RWPE2 (cell line): ENCODE measurements at regions not wholly inside any gene's neighbourhood (a gene's known extent, or its start where the extent isn't known, plus 50 kb on each side); places are given as distances from the start of the nearest gene placed in this dataset.

Experiments used
- ATAC-seq: fragments of 200-7000 bp; cut with Tn5 transposase; 3 replicates; pipeline ENCODE4 v1.9.1; 2021; ENCODE audit warnings: low read depth
- DNase-seq: peaks from one replicate; pipeline ENCODE4 v3.0.0-alpha.2; 2020; ENCODE audit warnings: low spot score
- H3K27ac ChIP-seq: fragments of 450-650 bp; 2 replicates; pipeline ENCODE4 v1.5.1; 2017; ENCODE audit warnings: mild to moderate bottlenecking; ENCODE audit not compliant: poor library complexity, severe bottlenecking
- H3K27me3 ChIP-seq: fragments of 250-450 bp; sonication (Bioruptor Pico); 2 replicates; pipeline ENCODE4 v1.5.1; 2021; ENCODE audit warnings: mild to moderate bottlenecking, moderate library complexity; ENCODE audit not compliant: insufficient read depth, poor library complexity, severe bottlenecking
- H3K36me3 ChIP-seq: fragments of 250-450 bp; sonication (Bioruptor Pico); 2 replicates; pipeline ENCODE4 v1.5.1; 2020; ENCODE audit warnings: low read depth, mild to moderate bottlenecking, moderate library complexity
- H3K4me1 ChIP-seq: fragments of 250-450 bp; sonication (Bioruptor Pico); 2 replicates; pipeline ENCODE4 v1.5.1; 2021; ENCODE audit warnings: mild to moderate bottlenecking, moderate library complexity; ENCODE audit not compliant: insufficient read depth, poor library complexity, severe bottlenecking
- H3K4me3 ChIP-seq: fragments of 250-450 bp; sonication (Bioruptor Pico); 2 replicates; pipeline ENCODE4 v1.5.1; 2021; ENCODE audit warnings: mild to moderate bottlenecking, moderate library complexity; ENCODE audit not compliant: severe bottlenecking
- H3K9me3 ChIP-seq: fragments of 250-450 bp; sonication (Bioruptor Pico); 2 replicates; pipeline ENCODE4 v1.5.1; 2021; ENCODE audit warnings: mild to moderate bottlenecking, moderate library complexity; ENCODE audit not compliant: severe bottlenecking
- TF ChIP-seq, protein P1 (sequence below): fragments of 450-650 bp; IDR thresholded peaks from one replicate; pipeline ENCODE4 v1.5.1; 2017; ENCODE audit warnings: mild to moderate bottlenecking, moderate library complexity; ENCODE audit not compliant: poor library complexity, severe bottlenecking

DNA sequence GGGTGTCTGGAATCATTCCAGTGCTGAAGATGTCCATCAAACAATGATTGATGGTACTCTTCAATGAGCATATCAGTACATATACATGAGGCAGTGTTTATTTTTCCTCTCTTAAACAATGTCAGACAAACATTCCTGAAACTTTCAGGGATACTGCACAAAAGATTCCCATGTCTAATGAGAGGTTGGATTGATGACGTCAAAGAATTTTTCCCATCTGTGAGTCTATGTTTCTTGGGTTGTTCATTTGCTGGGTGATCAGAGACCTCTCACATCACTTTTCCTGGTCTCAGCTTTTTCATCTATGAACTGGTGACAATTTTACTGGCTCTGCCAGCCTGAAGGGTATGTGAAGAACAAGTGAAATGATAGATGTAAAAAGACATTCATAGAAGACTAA, 325.5 kb downstream of the EN1 start:
- peaks cover 3% of the 10 kb centered on the region for H3K9me3 ChIP-seq
- H3K36me3 ChIP-seq, result no peaks in the 10 kb centered on the region
- no peaks in the 10 kb centered on the region for H3K27me3 ChIP-seq
- DNase-seq (no peak), ATAC-seq (no peak)
- H3K4me3 ChIP-seq, result no peak overlapping the region
- TF ChIP-seq, protein P1, sequence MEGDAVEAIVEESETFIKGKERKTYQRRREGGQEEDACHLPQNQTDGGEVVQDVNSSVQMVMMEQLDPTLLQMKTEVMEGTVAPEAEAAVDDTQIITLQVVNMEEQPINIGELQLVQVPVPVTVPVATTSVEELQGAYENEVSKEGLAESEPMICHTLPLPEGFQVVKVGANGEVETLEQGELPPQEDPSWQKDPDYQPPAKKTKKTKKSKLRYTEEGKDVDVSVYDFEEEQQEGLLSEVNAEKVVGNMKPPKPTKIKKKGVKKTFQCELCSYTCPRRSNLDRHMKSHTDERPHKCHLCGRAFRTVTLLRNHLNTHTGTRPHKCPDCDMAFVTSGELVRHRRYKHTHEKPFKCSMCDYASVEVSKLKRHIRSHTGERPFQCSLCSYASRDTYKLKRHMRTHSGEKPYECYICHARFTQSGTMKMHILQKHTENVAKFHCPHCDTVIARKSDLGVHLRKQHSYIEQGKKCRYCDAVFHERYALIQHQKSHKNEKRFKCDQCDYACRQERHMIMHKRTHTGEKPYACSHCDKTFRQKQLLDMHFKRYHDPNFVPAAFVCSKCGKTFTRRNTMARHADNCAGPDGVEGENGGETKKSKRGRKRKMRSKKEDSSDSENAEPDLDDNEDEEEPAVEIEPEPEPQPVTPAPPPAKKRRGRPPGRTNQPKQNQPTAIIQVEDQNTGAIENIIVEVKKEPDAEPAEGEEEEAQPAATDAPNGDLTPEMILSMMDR, result no peak
- H3K27ac ChIP-seq, result no peak overlapping the region
- H3K4me1 ChIP-seq, result no peaks in the 10 kb centered on the region

DNA sequence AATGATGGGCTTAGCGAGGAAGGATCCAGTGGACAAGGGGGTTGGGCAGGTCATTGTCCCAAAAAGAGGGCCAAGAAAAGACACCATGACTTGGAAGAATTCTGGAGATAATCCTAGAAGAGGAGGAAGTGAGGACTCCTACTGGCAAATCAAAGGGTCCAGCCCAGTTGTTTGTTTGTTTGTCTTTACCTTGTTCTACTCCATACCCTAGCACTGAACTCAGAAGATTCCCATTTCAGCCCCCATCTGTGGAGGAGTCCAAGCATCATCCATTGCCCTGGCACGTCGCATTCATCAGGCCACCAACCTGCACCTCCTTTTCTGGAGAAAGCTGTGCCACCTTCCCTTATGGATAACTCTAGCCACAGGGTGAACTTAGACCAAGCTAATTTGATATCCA, 326.2 kb downstream of the EN1 start:
- Histone ChIP-seq H3K27me3 (no peaks in the 10 kb centered on the region), H3K4me1 (no peaks in the 10 kb centered on the region), H3K9me3 (peaks cover 3% of the 10 kb centered on the region), H3K36me3 (no peaks in the 10 kb centered on the region), H3K27ac (no peak overlapping the region), H3K4me3 (no peak overlapping the region)
- no peak for DNase-seq
- no peak for ATAC-seq
- TF ChIP-seq, protein P1, result no peak

DNA sequence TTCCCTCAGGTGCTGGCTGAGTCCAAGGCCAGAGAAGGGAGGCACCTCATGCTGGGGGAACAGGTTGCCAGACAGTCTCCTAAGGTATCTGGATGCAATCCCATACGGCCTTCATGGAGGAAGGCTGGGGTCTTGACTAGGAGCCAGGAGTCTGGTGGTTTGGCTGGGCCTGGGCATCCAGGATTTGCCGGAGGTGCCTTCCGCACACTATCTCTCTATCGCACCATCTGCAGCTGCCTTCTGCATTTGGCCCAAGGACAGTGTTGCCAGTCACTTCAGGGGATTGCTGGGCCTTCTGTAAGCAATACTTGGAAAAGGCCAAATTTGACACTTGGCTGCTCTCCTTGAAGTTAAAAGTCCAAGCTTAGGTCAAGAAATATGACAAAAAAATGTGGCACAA, 327.2 kb downstream of the EN1 start:
- no peak for DNase-seq
- Histone ChIP-seq H3K36me3 (no peaks in the 10 kb centered on the region), H3K4me3 (no peak overlapping the region), H3K4me1 (no peaks in the 10 kb centered on the region), H3K27ac (no peak overlapping the region), H3K27me3 (no peaks in the 10 kb centered on the region), H3K9me3 (peaks cover 3% of the 10 kb centered on the region)
- ATAC-seq, result no peak
- TF ChIP-seq, protein P1, result no peak

GRCh38 chr2:118519511-118519910, 327.9 kb downstream of the EN1 start:
- Histone ChIP-seq H3K27ac (no peak overlapping the region), H3K9me3 (peaks cover 3% of the 10 kb centered on the region), H3K27me3 (no peaks in the 10 kb centered on the region), H3K4me1 (no peaks in the 10 kb centered on the region), H3K36me3 (no peaks in the 10 kb centered on the region), H3K4me3 (no peak overlapping the region)
- TF ChIP-seq, protein P1, result no peak
- ATAC-seq, result no peak
- DNase-seq, result no peak

DNA sequence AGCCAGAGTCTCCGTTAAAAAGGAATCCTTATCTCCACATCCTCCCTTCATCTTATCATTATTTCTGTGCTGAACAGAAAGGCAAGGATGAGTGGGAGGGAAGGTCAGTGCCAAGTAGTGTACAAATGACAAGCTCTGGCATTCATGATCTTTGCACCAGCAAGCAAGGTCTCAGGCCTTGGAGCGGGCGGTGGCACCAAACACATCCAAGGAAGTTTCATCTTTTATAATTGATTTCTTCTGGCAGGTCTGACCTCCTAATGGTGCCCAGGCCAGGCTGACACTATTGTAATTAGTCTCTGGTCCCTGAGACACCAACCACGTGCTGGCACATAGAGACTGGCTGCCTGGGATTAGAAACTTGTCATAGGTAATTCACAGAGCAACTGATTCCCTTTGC, 336.6 kb downstream of the EN1 start:
- H3K27ac ChIP-seq, result no peak overlapping the region
- H3K9me3 ChIP-seq, result no peaks in the 10 kb centered on the region
- no peaks in the 10 kb centered on the region for H3K4me1 ChIP-seq
- no peaks in the 10 kb centered on the region for H3K27me3 ChIP-seq
- DNase-seq (no peak), ATAC-seq (no peak)
- no peaks in the 10 kb centered on the region for H3K36me3 ChIP-seq
- TF ChIP-seq, protein P1, result no peak
- no peak overlapping the region for H3K4me3 ChIP-seq
